GM18499 (cell line): ENCODE measurements at regions not wholly inside any gene's neighbourhood (a gene's known extent, or its start where the extent isn't known, plus 50 kb on each side); places are given as distances from the start of the nearest gene placed in this dataset.
"Not testable (repeated sequence)": the region's sequence is repeated elsewhere in the genome, so short reads cannot be mapped to it uniquely, and the experiment has no call there.

Experiments used
- ATAC-seq: cut with Tn5 transposase; IDR thresholded peaks from one replicate; pipeline ENCODE4 v1.9.1; 2021; ENCODE audit warnings: moderate number of reproducible peaks; ENCODE audit not compliant: insufficient read depth, unreplicated experiment

DNA sequence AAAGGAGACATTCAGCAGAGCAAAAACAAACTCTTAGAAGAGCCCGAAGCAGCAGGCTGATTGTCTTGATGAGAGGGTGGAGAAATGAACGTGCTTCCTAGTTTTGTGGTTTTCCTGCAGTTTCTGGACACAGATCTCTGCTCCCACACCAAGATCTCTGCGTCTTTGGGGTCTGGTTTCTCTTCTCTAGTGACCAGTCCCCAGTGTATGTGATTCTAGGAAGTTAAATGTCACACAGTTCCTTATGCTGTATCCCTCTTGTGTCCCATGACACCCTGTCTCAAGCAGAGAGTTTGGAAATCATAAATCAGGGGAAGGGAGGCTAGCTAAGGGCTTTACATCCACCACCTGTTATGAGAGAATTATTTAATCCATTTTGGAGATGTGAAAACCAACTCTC is 55.4 kb upstream of the KLF14 start:
- no peak for ATAC-seq

DNA sequence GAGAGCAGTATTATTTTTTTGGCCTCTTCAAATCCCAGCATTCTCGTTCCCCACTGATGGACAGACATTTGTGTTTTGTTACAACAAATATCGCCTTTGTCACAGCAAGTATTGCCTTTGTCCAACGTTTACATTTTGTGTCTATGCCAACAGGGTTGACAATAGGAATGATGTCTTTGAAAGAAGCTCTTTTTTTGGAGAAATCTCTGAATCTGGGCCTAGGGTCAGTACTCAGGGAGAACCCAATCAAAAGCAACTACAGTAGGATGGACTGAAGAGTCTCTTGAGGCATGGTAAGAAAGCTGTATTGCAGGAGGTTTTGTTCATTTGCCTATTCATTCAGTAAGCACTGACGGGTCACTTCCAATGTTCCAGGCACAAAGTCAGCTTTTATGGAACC is 57.7 kb upstream of the KLF14 start:
- ATAC-seq: no peak

DNA sequence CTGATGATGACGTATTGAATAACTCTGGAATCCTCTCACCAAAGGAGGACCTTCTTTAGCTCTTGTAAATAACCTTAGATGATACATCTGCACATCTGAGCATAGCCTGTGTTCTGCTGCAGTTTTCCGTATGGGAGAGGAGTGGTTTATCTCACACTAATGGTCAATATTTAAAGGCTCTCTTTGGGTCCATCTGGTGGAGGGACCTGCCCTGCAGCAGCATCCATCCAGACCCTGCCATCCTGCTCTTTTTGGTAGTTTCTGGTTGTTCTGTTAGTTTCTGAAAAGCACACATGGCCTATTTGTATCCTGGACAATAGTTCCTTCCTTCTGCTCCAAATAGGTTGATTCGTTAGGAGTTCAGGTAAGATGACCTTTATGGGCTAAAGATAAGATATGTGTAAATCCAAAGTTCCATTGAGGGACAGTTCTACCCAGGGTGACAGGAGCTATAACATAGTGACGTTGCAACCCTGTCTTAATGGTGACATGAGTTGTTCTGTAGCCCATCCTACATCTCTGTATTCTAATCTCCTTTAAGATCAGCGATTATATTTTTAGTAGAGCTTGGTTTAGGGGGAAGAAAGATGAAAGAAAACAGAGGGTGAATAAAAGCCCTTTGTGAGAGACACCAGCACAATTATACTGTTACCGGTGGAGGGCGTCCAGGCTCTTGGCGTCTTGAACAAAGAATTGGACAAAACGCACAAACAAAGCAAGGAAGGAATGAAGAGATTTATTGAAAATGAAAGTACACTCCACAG is 60.0 kb upstream of the KLF14 start:
- ATAC-seq: no peak

DNA sequence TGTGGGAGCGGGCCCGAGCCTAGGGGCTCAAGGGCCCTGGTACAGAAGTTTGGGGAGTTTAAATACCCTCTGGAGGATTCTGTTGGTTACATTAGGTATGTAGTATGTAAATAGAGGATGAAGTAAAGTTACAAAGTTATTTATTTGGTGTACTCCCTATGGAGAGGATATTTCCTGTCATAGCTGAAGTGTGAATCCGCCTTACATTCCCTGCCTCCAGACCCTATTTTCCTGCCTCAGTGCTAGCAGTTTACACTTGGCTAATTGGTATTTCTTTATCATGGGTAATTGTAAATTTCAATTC is 60.6 kb upstream of the KLF14 start:
- no peak for ATAC-seq

DNA sequence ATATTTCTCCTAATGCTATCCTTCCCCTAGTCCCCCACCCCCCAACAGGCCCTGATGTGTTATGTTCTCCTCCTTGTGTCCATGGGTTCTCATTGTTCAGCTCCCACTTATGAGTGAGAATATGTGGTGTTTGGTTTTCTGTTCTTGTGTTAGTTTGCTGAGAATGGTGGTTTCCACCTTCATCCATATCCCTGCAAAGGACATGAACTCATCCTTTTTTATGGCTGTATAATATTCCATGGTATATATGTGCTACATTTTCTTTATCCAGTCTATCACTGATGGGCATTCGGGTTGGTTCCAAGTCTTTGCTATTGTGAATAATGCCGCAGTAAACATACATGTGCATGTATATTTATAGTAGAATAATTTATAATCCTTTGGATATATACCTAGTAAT is 62.4 kb upstream of the KLF14 start:
- not testable (repeated sequence) for ATAC-seq

DNA sequence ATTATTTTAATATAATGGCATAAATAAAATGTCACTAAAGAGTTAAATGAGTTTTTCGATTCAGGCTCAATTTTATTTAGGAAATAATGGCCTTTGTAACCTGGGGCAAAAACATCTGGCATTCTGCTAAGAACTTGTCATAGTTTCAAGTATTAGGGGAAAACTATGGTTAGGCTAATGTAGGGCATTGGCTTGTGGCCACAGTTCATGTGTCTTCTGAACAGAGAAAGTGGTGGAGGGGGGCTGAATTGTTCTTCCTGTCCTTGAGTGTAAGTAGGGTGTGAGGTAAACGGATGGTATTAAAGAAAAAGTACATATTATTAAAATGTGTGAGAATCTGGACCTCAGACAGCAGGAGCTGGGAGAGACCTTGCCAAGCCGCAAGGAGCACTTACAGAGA is 69.1 kb upstream of the KLF14 start:
- ATAC-seq: no peak

DNA sequence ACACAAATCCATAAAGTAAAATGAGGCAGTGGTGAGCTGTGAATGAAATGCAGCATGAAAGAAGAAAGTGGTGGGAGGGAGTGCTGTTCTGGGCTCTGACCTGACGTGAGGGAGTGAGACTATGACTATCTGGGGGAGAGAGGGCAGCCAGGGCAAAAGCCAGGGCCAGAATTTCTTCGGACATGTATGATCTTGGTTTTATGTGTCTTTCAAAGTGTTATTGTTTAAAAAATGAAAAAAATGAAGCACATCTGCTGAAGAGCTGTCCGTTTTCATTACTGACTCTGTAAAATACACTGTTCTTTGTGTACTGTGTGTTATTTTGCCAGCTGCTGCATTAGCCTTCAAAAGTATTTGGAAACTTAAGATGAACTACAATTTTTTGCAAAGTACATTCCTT is 70.2 kb upstream of the KLF14 start:
- no peak for ATAC-seq

DNA sequence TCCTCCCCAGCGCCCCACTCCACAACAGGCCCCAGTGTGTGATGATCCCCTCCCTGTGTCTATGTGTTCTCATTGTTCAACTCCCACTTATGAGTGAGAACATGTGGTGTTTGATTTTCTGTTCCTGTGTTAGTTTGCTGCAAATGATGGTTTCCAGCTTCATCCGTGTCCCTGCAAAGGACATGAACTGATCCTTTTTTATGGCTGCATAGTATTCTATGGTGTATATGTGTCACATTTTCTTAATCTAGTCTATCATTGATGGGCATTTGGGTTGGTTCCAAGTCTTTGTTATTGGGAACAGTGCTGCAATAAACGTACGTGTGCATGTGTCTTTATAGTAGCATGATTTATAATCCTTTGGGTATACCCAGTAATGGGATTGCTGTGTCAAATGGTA is 78.8 kb upstream of the KLF14 start:
- not testable (repeated sequence) for ATAC-seq

DNA sequence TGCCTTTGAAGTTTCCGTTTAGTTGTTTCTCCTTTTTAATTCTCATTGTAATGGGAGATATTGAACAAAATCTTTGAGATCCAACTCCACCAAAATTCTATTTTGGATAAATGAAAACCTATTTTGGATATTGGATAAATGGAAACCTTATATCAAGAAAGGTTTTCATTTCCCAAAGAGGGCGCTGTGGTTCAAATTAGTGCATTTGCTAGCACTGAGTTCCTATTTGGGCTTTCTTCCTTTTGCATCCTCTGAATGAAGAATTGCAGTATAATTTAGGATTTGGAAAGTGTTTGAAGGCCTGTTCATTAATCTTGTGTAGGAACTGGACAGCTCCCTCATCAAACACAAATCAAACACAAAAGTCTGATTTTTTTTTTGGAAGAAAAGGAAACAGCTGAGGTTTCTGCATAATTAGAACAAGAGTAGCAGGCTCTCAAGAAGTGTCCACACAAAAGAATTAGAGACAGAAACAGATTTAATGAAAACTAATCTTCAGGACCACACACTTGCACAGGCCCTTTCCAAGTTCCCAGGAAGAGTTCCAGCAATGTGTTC is 80.8 kb upstream of the KLF14 start:
- no peak for ATAC-seq

DNA sequence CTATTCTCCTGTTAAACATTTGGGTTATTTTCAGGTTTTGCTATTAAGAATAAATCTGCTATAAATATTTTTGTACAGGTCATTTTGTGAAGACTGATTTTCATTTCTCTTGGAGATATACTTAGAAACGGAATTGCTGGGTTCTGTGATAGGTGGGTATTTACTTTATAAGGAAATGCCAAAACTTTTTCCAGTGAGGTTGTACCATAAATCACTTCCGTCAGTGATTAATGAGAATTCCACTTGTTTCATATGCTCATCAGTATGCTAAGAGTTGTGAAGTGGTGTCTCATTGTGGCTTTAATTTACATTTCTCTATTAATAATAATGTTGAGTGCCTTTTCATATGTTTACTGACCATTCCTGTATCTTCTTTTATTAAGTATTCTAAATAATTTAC is 84.0 kb upstream of the KLF14 start:
- ATAC-seq: no peak

DNA sequence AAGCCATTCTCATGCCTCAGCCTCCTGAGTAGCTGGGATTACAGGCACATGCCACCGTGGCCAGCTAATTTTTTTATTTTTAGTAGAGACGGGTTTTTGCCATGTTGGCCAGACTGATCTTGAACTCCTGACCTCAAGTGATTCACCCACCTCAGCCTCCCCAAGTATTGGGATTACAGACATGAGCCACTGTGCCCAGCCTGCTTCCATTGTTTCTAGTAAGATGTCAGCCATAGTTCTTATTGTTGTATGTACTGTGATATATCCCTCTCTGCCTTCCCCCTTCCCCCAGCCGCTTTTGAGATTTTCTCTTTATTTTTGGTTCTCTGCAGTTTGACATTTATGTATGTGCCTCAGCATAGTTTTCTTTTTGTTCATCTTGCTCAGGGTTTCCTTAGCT is 87.9 kb upstream of the KLF14 start:
- no peak for ATAC-seq

DNA sequence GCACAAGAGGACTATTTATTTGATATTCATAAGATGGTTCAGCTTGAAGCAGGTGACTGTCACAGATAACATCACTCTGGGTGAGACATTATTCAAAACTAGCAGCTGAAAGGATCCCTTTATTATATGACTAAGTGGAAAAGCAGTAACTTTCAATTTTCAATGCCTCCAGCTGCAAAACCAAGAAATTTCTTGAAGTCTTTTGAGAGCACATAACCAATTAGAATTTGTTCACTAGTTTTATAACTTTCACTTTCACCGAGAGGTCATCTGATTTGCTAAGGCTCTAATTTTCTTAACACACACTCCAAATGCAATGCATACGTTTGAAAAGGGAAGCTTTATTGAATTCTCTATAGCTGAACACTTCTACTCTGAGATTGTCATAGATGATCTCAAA is 88.6 kb upstream of the KLF14 start:
- ATAC-seq: no peak

DNA sequence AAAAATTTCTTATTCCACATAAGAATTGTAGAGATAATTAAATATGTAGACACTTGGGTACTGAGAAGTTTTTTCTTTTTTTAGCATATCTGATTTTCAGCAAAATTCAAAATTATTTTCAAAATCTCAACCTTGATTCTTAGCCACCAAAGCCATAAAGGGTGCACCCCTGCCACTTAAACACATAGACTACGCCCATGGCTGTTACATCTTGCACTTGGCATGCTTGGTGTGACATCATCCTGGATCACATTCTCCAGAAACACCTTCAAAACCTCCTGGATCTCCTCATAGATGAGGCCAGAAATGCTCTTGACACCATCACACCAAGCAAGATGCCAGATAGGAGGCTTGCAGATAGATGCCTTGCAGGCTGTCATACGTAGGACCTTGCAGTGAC is 89.1 kb upstream of the KLF14 start:
- ATAC-seq: no peak

DNA sequence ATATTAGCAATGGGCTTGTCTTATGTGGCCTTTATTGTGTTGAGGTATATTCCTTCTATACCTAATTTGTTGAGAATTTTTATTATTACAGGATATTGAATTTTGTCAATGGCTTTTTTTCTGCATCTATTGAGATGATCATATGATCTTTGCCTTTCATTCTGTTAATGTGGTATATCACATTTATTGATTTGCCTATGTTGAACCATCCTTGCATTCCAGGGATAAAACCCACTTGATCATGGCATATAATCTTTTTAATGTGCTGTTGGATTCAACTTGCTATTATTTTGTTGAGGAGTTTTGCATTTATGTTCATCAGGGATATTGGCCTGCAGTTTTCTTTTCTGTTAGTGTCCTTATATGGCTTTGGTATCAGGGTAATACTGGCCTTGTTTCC is 91.8 kb upstream of the KLF14 start:
- ATAC-seq: no peak

DNA sequence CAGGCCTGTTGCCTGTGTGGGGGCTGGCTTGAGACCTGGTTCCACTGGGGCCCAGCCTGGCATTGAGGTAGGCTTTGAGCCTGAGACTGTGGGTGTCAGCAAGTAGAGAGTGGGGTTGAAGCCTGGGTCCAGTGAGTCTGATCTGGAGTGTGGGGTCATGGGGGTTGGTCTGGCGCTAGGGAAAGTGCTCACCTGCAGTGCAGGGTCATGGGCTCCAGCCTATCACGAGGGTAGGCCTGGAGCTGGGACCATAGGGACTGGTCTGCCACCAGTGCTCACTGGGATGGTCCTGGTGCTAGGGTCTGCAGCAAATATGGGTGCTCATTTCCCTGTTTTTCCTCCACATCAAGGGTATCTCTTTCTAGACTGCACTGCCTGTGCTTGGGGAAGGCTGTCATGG is 95.4 kb upstream of the KLF14 start:
- ATAC-seq: no peak

DNA sequence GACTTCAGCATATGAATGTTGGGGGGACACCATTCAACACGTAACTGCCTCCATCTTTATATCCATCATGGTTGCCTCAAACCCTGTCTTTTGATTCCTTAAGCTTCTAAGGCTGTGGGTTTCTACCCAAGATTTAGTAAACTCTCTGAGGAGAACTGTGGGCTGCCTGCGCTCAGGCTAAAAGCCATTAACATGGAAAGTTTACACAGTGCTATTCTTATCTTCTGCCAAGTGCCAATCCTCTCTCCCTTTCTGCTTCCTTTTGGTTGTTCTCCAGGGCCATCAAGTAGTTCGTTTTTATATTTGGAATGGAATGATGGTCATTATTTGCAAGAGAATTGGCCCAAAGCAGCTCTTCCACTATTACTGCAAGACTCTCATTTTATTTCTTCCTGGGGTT is 97.3 kb upstream of the KLF14 start:
- ATAC-seq: no peak

DNA sequence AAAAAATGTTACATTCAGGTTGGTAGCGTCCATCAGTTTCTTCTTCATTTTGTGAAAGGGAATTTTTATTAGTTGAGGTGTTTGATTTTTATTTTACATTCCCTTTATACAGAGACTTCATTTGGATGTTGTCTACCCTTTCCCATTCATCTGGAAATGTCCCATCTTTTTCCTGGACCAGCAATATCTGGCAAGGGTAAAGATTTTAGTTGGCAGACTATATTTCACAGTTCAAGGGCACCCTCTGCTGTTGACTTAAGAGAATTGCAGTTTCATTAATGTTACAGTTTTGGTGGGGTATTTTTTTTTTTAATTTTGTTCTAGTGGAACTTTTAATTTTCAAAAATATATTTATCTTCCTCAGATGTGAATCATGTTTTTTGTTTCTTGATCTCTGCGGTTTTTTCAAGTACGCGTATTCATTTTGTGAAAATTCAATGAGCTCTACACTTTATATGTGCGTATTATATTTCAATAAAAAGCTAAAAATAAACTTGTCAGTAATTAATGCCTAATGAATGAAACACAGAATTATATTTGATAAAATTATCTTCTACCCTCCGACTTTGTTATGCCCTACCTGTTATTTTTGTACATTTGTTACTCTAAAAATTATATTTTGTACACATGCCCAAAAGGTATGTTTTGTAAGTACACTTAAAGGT is 97.9 kb upstream of the KLF14 start:
- no peak for ATAC-seq

DNA sequence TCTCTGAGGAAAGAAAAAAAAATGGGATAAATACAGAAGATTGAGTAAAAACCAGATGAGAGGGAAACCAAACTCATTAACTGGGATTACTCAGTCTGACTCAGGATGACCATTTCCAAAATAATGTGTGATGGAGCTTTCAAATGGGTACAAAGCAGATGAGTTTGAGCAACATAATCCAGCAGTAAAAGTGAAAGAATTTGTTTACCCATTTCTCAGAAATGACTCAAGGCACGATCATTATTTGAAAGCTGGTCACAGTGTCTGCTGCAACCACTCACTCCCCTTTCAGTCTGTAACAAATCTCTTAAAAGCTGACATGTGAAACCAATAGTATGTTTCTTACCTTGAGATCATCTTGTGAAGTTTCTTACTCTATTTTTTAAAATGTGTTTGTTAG is 104.7 kb upstream of the KLF14 start:
- ATAC-seq: no peak

DNA sequence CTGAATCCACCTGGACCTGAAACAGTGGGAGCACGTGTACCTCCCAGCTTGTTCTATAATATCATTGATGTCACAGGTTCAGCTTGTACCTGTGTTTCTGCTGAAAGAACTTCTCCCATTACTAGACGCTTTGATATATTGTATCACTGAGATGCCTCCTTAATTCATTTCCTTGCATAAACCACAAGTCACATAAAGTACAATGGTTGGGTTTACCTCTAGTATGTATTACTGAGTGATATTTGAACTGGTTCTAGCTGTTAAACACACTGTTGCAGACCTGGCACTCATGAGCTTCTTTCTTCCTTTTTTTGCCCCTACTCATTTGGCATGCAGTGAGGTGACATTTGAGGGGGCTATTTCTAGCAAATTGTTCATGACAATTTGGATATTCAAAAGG is 106.6 kb upstream of the KLF14 start:
- ATAC-seq: no peak

DNA sequence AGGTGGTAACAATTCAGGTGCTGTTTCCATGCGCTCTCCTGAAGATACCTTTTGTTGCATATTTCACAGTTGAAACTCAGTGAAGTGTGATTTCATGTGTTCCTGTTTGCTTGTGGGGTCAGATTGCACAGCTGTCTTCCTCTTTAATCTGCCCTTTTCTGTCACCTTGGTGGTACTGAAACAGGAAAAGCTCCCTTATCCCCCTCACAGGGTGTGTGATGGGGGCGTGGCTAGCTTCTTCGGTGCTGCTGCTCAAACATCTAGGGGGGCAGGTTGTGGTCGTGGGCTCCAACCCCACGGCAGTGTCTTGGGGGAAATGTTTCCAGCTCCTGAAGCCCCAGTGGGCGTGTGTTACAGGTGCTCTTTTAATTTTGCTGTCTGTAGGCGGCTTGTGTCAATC is 107.4 kb upstream of the KLF14 start:
- ATAC-seq: no peak

DNA sequence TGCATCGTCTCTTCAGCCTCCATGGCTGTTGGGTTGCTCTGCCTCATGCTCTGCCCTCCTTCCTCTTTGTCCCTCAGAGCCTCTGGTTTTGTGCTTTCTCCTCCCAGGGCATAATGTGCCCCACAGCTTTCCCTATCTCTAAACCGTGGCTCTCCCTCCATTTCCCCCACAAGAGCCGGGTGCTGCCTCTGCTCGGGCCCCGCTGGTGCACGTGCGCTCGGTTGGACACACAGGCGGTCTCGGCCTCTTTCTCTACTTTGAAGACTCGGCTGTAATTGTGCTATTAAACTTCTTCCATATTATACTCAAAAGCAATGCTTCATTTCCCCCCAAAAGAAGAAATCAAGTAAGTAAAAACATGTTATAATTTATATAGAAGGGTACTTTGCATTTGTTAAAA is 109.7 kb upstream of the KLF14 start:
- ATAC-seq: no peak
